ENCODE measurements at regions not wholly inside any gene's neighbourhood (a gene's known extent, or its start where the extent isn't known, plus 50 kb on each side); places are given as distances from the start of the nearest gene placed in this dataset.

GRCh38 chr4:26094911-26095310 lies 180.9 kb downstream of the SMIM20 start:
- TF ChIP-seq POLR2A (IDR thresholded peaks at IDR 0.05; ENCODE audit: low read length) (no peak), GATA1 (IDR thresholded peaks at IDR 0.05; ENCODE audit: low read depth, low read length) (no peak)

All from erythroblast (primary cell).